Astrocyte (in vitro differentiated cells and primary cell): ENCODE measurements at regions not wholly inside any gene's neighbourhood (a gene's known extent, or its start where the extent isn't known, plus 50 kb on each side); places are given as distances from the start of the nearest gene placed in this dataset.

Source experiments
- DNase-seq: peaks from one replicate; pipeline ENCODE4 v3.0.0-alpha.2; 2010; ENCODE audit warnings: low read depth
- FAIRE-seq: peaks from 2 replicates; lab custom pipeline; 2011; peaks lifted over from hg19 to GRCh38; lab: Jason Lieb, UNC
- H2AFZ ChIP-seq: 2 replicates; pipeline ENCODE4 v1.6.0; 2012; ENCODE audit warnings: low read depth, low read length, inconsistent platforms
- H3K27ac ChIP-seq: 2 replicates; pipeline ENCODE4 v1.5.1; 2011; ENCODE audit warnings: low read depth, low read length, inconsistent platforms
- H3K27me3 ChIP-seq: 2 replicates; pipeline ENCODE4 v1.6.0; 2011; ENCODE audit warnings: low read length, inconsistent platforms; ENCODE audit not compliant: insufficient read depth
- H3K36me3 ChIP-seq: 2 replicates; pipeline ENCODE4 v1.5.1; 2011; ENCODE audit warnings: low read length, inconsistent platforms; ENCODE audit not compliant: insufficient read depth
- H3K4me1 ChIP-seq: 2 replicates; pipeline ENCODE4 v1.5.1; 2011; ENCODE audit warnings: low read length, inconsistent platforms; ENCODE audit not compliant: insufficient read depth
- H3K4me2 ChIP-seq: 2 replicates; pipeline ENCODE4 v1.6.0; 2012; ENCODE audit warnings: low read length, inconsistent platforms
- H3K4me3 ChIP-seq: 2 replicates; pipeline ENCODE4 v1.5.1; 2011; ENCODE audit warnings: low read depth, mild to moderate bottlenecking, low read length, inconsistent platforms; ENCODE audit not compliant: insufficient read depth
- H3K79me2 ChIP-seq: 2 replicates; pipeline ENCODE4 v1.6.0; 2012; ENCODE audit warnings: mild to moderate bottlenecking, low read length, inconsistent platforms; ENCODE audit not compliant: insufficient read depth
- H3K9ac ChIP-seq: 2 replicates; pipeline ENCODE4 v1.6.0; 2012; ENCODE audit warnings: mild to moderate bottlenecking, low read length, inconsistent platforms
- H3K9me3 ChIP-seq: 2 replicates; pipeline ENCODE4 v1.5.1; 2012; ENCODE audit warnings: low read depth, mild to moderate bottlenecking, low read length, inconsistent platforms; ENCODE audit not compliant: insufficient read depth
- H4K20me1 ChIP-seq: 2 replicates; pipeline ENCODE4 v1.6.0; 2012; ENCODE audit warnings: low read length, inconsistent platforms; ENCODE audit not compliant: insufficient read depth
- H3K27ac Mint-ChIP-seq: one replicate; pipeline ENCODE4 v1.8.0; 2021; ENCODE audit warnings: mild to moderate bottlenecking, mixed read lengths; ENCODE audit not compliant: unreplicated experiment
- H3K27me3 Mint-ChIP-seq: one replicate; pipeline ENCODE4 v1.8.0; 2021; ENCODE audit warnings: low read depth, mixed read lengths; ENCODE audit not compliant: unreplicated experiment
- H3K36me3 Mint-ChIP-seq: one replicate; pipeline ENCODE4 v1.8.0; 2021; ENCODE audit warnings: low read depth, mixed read lengths; ENCODE audit not compliant: unreplicated experiment
- H3K4me1 Mint-ChIP-seq: one replicate; pipeline ENCODE4 v1.8.0; 2021; ENCODE audit warnings: low read depth, mixed read lengths; ENCODE audit not compliant: unreplicated experiment
- H3K4me3 Mint-ChIP-seq: one replicate; pipeline ENCODE4 v1.8.0; 2021; ENCODE audit warnings: mild to moderate bottlenecking, moderate library complexity, mixed read lengths; ENCODE audit not compliant: unreplicated experiment
- H3K9me3 Mint-ChIP-seq: one replicate; pipeline ENCODE4 v1.8.0; 2021; ENCODE audit warnings: mild to moderate bottlenecking, mixed read lengths; ENCODE audit not compliant: unreplicated experiment
- EZH2 ChIP-seq: IDR thresholded peaks from 2 replicates; pipeline ENCODE4 v1.6.1; 2012; ENCODE audit warnings: mild to moderate bottlenecking, low read length, inconsistent platforms; ENCODE audit not compliant: insufficient read depth
- TF ChIP-seq, protein P1 (sequence below): IDR thresholded peaks from 2 replicates; pipeline ENCODE4 v1.5.1; 2011; ENCODE audit warnings: low read depth, mild to moderate bottlenecking, inconsistent platforms, low read length, moderate library complexity; ENCODE audit not compliant: insufficient read depth

DNA sequence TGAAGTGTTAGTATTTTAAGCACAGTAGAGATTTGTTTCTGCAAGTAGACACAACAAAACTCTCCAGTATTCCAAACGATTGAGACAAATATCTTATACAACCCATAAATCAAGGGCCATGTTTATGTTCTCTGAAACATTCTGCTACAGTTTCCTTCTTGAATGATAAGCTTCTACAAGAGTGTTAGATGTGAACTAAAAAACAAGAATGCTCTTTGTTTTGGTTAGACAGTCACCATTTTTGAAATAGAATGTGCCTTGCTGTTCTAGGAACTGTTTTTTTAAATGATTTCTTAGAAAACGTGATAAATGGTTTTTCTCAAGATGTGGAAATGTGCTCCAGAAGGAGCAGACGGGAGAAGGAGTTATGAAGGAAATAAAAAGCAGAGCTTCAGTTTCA is 1656.3 kb upstream of the FLRT2 start:
- no peaks in the 10 kb centered on the region for H3K36me3 ChIP-seq
- H3K9ac ChIP-seq, result no peak overlapping the region
- DNase-seq, result no peak
- H2AFZ ChIP-seq, result no peak overlapping the region
- no peaks in the 10 kb centered on the region for H3K4me1 ChIP-seq
- no peaks in the 10 kb centered on the region for H3K79me2 ChIP-seq
- no peaks in the 10 kb centered on the region for H4K20me1 ChIP-seq
- Mint-ChIP-seq H3K27me3 (no peaks in the 10 kb centered on the region), H3K36me3 (no peaks in the 10 kb centered on the region), H3K4me3 (no peak overlapping the region), H3K9me3 (no peaks in the 10 kb centered on the region), H3K27ac (no peak overlapping the region), H3K4me1 (peaks cover 7% of the 10 kb centered on the region)
- no peak for TF ChIP-seq EZH2
- TF ChIP-seq, protein P1, sequence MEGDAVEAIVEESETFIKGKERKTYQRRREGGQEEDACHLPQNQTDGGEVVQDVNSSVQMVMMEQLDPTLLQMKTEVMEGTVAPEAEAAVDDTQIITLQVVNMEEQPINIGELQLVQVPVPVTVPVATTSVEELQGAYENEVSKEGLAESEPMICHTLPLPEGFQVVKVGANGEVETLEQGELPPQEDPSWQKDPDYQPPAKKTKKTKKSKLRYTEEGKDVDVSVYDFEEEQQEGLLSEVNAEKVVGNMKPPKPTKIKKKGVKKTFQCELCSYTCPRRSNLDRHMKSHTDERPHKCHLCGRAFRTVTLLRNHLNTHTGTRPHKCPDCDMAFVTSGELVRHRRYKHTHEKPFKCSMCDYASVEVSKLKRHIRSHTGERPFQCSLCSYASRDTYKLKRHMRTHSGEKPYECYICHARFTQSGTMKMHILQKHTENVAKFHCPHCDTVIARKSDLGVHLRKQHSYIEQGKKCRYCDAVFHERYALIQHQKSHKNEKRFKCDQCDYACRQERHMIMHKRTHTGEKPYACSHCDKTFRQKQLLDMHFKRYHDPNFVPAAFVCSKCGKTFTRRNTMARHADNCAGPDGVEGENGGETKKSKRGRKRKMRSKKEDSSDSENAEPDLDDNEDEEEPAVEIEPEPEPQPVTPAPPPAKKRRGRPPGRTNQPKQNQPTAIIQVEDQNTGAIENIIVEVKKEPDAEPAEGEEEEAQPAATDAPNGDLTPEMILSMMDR, result no peak
- H3K4me2 ChIP-seq, result no peak overlapping the region
- H3K4me3 ChIP-seq, result no peak overlapping the region
- H3K27ac ChIP-seq, result no peak overlapping the region
- no peaks in the 10 kb centered on the region for H3K27me3 ChIP-seq
- no peak for FAIRE-seq
- no peaks in the 10 kb centered on the region for H3K9me3 ChIP-seq

GRCh38 chr14:83874662-83875061 is 1655.3 kb upstream of the FLRT2 start:
- no peak overlapping the region for H2AFZ ChIP-seq
- no peaks in the 10 kb centered on the region for H3K4me1 ChIP-seq
- H3K9me3 Mint-ChIP-seq, result no peaks in the 10 kb centered on the region
- DNase-seq (no peak), FAIRE-seq (no peak)
- no peaks in the 10 kb centered on the region for H3K36me3 ChIP-seq
- H3K36me3 Mint-ChIP-seq, result no peaks in the 10 kb centered on the region
- no peak overlapping the region for H3K9ac ChIP-seq
- no peak for TF ChIP-seq EZH2
- TF ChIP-seq, protein P1, result no peak
- H3K27ac ChIP-seq, result no peak overlapping the region
- H3K79me2 ChIP-seq, result no peaks in the 10 kb centered on the region
- H3K27me3 Mint-ChIP-seq, result no peaks in the 10 kb centered on the region
- H3K4me1 Mint-ChIP-seq, result peaks cover 7% of the 10 kb centered on the region
- H3K4me2 ChIP-seq, result no peak overlapping the region
- no peak overlapping the region for H3K4me3 Mint-ChIP-seq
- H4K20me1 ChIP-seq, result no peaks in the 10 kb centered on the region
- H3K4me3 ChIP-seq, result no peak overlapping the region
- H3K27ac Mint-ChIP-seq, result no peak overlapping the region
- H3K27me3 ChIP-seq, result no peaks in the 10 kb centered on the region
- H3K9me3 ChIP-seq, result no peaks in the 10 kb centered on the region

- no peak overlapping the region for H3K27ac Mint-ChIP-seq
- no peak overlapping the region for H3K9ac ChIP-seq
- H3K79me2 ChIP-seq, result no peaks in the 10 kb centered on the region
- H3K4me3 ChIP-seq, result no peak overlapping the region
- no peaks in the 10 kb centered on the region for H3K9me3 Mint-ChIP-seq
- no peak overlapping the region for H2AFZ ChIP-seq
- no peaks in the 10 kb centered on the region for H3K36me3 Mint-ChIP-seq
- H3K4me1 Mint-ChIP-seq, result no peaks in the 10 kb centered on the region
- DNase-seq (no peak), FAIRE-seq (no peak)
- no peaks in the 10 kb centered on the region for H3K36me3 ChIP-seq
- no peak for TF ChIP-seq EZH2
- TF ChIP-seq, protein P1, result no peak
- H3K27ac ChIP-seq, result no peak overlapping the region
- H3K9me3 ChIP-seq, result no peaks in the 10 kb centered on the region
- no peaks in the 10 kb centered on the region for H3K27me3 ChIP-seq
- H3K27me3 Mint-ChIP-seq, result no peaks in the 10 kb centered on the region
- no peak overlapping the region for H3K4me3 Mint-ChIP-seq
- no peaks in the 10 kb centered on the region for H4K20me1 ChIP-seq
- no peak overlapping the region for H3K4me2 ChIP-seq
- H3K4me1 ChIP-seq, result no peaks in the 10 kb centered on the region
Observed at GRCh38 chr14:83883732-83884131, 1646.2 kb upstream of the FLRT2 start.
